ENCODE measurements at regions not wholly inside any gene's neighbourhood (a gene's known extent, or its start where the extent isn't known, plus 50 kb on each side); places are given as distances from the start of the nearest gene placed in this dataset.

DNA sequence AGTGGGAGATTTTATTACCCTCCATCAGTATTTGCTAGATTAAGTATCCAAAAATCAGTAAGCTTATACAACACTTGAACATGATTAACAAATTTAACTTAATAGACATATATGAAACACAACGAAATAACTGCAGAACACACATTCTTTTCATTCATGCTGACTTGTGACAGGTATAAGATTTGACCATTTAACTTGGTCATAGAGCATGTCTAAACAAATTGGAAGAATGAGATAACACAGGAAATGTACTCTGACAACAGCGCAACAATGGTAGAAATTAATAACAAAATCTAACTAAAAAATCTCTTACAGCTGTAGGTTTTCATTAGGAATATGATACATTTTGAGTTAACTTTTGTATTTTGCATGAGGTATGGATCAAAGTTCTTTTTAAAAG, 62.4 kb upstream of the TTLL7 start:
- TF ChIP-seq, protein P1, sequence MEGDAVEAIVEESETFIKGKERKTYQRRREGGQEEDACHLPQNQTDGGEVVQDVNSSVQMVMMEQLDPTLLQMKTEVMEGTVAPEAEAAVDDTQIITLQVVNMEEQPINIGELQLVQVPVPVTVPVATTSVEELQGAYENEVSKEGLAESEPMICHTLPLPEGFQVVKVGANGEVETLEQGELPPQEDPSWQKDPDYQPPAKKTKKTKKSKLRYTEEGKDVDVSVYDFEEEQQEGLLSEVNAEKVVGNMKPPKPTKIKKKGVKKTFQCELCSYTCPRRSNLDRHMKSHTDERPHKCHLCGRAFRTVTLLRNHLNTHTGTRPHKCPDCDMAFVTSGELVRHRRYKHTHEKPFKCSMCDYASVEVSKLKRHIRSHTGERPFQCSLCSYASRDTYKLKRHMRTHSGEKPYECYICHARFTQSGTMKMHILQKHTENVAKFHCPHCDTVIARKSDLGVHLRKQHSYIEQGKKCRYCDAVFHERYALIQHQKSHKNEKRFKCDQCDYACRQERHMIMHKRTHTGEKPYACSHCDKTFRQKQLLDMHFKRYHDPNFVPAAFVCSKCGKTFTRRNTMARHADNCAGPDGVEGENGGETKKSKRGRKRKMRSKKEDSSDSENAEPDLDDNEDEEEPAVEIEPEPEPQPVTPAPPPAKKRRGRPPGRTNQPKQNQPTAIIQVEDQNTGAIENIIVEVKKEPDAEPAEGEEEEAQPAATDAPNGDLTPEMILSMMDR (IDR thresholded peaks at IDR 0.05): no peak
- no peak for TF ChIP-seq POLR2AphosphoS5 (IDR thresholded peaks at IDR 0.05)

All from prostate gland (tissue), 2 donors.